ENCODE measurements at regions not wholly inside any gene's neighbourhood (a gene's known extent, or its start where the extent isn't known, plus 50 kb on each side); places are given as distances from the start of the nearest gene placed in this dataset.
"Not testable (repeated sequence)": the region's sequence is repeated elsewhere in the genome, so short reads cannot be mapped to it uniquely, and the experiment has no call there.

GRCh38 chr12:58314610-58315009 is 373.2 kb downstream of the ATP23 start:
- DNase-seq: no peak

GRCh38 chr12:58316926-58317325 is 375.6 kb downstream of the ATP23 start:
- DNase-seq: no peak

- DNase-seq: no peak
Observed at GRCh38 chr12:58321414-58321813, 380.0 kb downstream of the ATP23 start.

- no peak for DNase-seq
Observed at GRCh38 chr12:58323676-58324075, 382.3 kb downstream of the ATP23 start.

- no peak for DNase-seq
Observed at GRCh38 chr12:58325561-58325960, 384.2 kb downstream of the ATP23 start.

- no peak for DNase-seq
Observed at GRCh38 chr12:58326534-58326933, 385.2 kb downstream of the ATP23 start.

- DNase-seq: peak; percentile 33
Observed at GRCh38 chr12:58336581-58337242, 395.3 kb downstream of the ATP23 start.

GRCh38 chr12:58337539-58337938 is 396.2 kb downstream of the ATP23 start:
- not testable (repeated sequence) for DNase-seq

- DNase-seq: no peak
Observed at GRCh38 chr12:58341791-58342190, 400.4 kb downstream of the ATP23 start.

- no peak for DNase-seq
Observed at GRCh38 chr12:58342736-58343135, 401.4 kb downstream of the ATP23 start.

- DNase-seq: no peak
Observed at GRCh38 chr12:58346032-58346632, 404.8 kb downstream of the ATP23 start.

GRCh38 chr12:58347188-58347587 is 405.8 kb downstream of the ATP23 start:
- DNase-seq: no peak

GRCh38 chr12:58347691-58348090 is 406.3 kb downstream of the ATP23 start:
- DNase-seq: no peak

- no peak for DNase-seq
Observed at GRCh38 chr12:58349161-58349560, 407.8 kb downstream of the ATP23 start.

GRCh38 chr12:58356794-58357193 is 415.4 kb downstream of the ATP23 start:
- no peak for DNase-seq

- DNase-seq: no peak
Observed at GRCh38 chr12:58357511-58357910, 416.1 kb downstream of the ATP23 start.

- DNase-seq: no peak
Observed at GRCh38 chr12:58358369-58358768, 417.0 kb downstream of the ATP23 start.

- DNase-seq: no peak
Observed at GRCh38 chr12:58359084-58359483, 417.7 kb downstream of the ATP23 start.

GRCh38 chr12:58361056-58361455 is 419.7 kb downstream of the ATP23 start:
- no peak for DNase-seq

- no peak for DNase-seq
Observed at GRCh38 chr12:58363971-58364370, 422.6 kb downstream of the ATP23 start.

GRCh38 chr12:58364389-58365086 is 423.2 kb downstream of the ATP23 start:
- no peak for DNase-seq

GRCh38 chr12:58365087-58365390 is 423.7 kb downstream of the ATP23 start:
- no peak for DNase-seq

GRCh38 chr12:58367041-58367440 is 425.7 kb downstream of the ATP23 start:
- DNase-seq: no peak

GRCh38 chr12:58368001-58368400 is 426.6 kb downstream of the ATP23 start:
- no peak for DNase-seq
